NCI-H345 treated with DMSO at 0.1 percent for 48 hours (cell line): ENCODE measurements at regions not wholly inside any gene's neighbourhood (a gene's known extent, or its start where the extent isn't known, plus 50 kb on each side); places are given as distances from the start of the nearest gene placed in this dataset.

Experiments
- DNase-seq: peaks from one replicate; lab custom pipeline; 2025; ENCODE audit not compliant: unreplicated experiment; lab: John Stamatoyannopoulos, UW

- no peak for DNase-seq
Measured at GRCh38 chr6:147621263-147621662, 112.8 kb downstream of the SAMD5 start.

GRCh38 chr6:147621961-147622360 lies 113.5 kb downstream of the SAMD5 start:
- DNase-seq, result no peak

GRCh38 chr6:147624946-147625515 lies 116.5 kb downstream of the SAMD5 start:
- DNase-seq, result no peak

GRCh38 chr6:147625946-147626345 lies 117.5 kb downstream of the SAMD5 start:
- no peak for DNase-seq

- no peak for DNase-seq
Measured at GRCh38 chr6:147627411-147627810, 118.9 kb downstream of the SAMD5 start.

GRCh38 chr6:147633191-147633590 lies 124.7 kb downstream of the SAMD5 start:
- DNase-seq, result no peak

- DNase-seq, result no peak
Measured at GRCh38 chr6:147637620-147638195, 129.2 kb downstream of the SAMD5 start.

GRCh38 chr6:147639279-147639678 lies 130.8 kb downstream of the SAMD5 start:
- no peak for DNase-seq

GRCh38 chr6:147640606-147641005 lies 132.1 kb downstream of the SAMD5 start:
- no peak for DNase-seq

- no peak for DNase-seq
Measured at GRCh38 chr6:147641511-147641910, 133.0 kb downstream of the SAMD5 start.

GRCh38 chr6:147642458-147642857 lies 134.0 kb downstream of the SAMD5 start:
- DNase-seq, result no peak

GRCh38 chr6:147643341-147644200 lies 135.1 kb downstream of the SAMD5 start:
- no peak for DNase-seq

- DNase-seq, result no peak
Measured at GRCh38 chr6:147648916-147649315, 140.4 kb downstream of the SAMD5 start.

- DNase-seq, result no peak
Measured at GRCh38 chr6:147651249-147652063, 143.0 kb downstream of the SAMD5 start.

- no peak for DNase-seq
Measured at GRCh38 chr6:147653631-147654030, 145.1 kb downstream of the SAMD5 start.

- DNase-seq, result no peak
Measured at GRCh38 chr6:147654103-147654845, 145.8 kb downstream of the SAMD5 start.

GRCh38 chr6:147660334-147661311 lies 152.1 kb downstream of the SAMD5 start:
- no peak for DNase-seq

- DNase-seq, result no peak
Measured at GRCh38 chr6:147662646-147663045, 154.2 kb downstream of the SAMD5 start.

- DNase-seq, result no peak
Measured at GRCh38 chr6:147664092-147664491, 155.6 kb downstream of the SAMD5 start.

- no peak for DNase-seq
Measured at GRCh38 chr6:147666255-147666654, 157.8 kb downstream of the SAMD5 start.
